ENCODE measurements at regions not wholly inside any gene's neighbourhood (a gene's known extent, or its start where the extent isn't known, plus 50 kb on each side); places are given as distances from the start of the nearest gene placed in this dataset.
"Not testable (repeated sequence)": the region's sequence is repeated elsewhere in the genome, so short reads cannot be mapped to it uniquely, and the experiment has no call there.

GRCh38 chr9:30970186-30970585 is 1414.3 kb upstream of the ACO1 start:
- no peak for DNase-seq

GRCh38 chr9:30970812-30971211 is 1413.6 kb upstream of the ACO1 start:
- no peak for DNase-seq

- DNase-seq = no peak
Observed at GRCh38 chr9:30972654-30973053, 1411.8 kb upstream of the ACO1 start.

- DNase-seq = no peak
Observed at GRCh38 chr9:30977965-30978364, 1406.5 kb upstream of the ACO1 start.

GRCh38 chr9:30982301-30982700 is 1402.1 kb upstream of the ACO1 start:
- no peak for DNase-seq

- DNase-seq = no peak
Observed at GRCh38 chr9:30995956-30996738, 1388.3 kb upstream of the ACO1 start.

GRCh38 chr9:30996761-30997160 is 1387.7 kb upstream of the ACO1 start:
- no peak for DNase-seq

- DNase-seq = no peak
Observed at GRCh38 chr9:30997291-30997690, 1387.2 kb upstream of the ACO1 start.

- DNase-seq = no peak
Observed at GRCh38 chr9:31005086-31005665, 1379.3 kb upstream of the ACO1 start.

- DNase-seq = no peak
Observed at GRCh38 chr9:31013371-31013770, 1371.1 kb upstream of the ACO1 start.

- no peak for DNase-seq
Observed at GRCh38 chr9:31023847-31024246, 1360.6 kb upstream of the ACO1 start.

- DNase-seq = no peak
Observed at GRCh38 chr9:31027678-31028077, 1356.8 kb upstream of the ACO1 start.

- DNase-seq = no peak
Observed at GRCh38 chr9:31028137-31028536, 1356.3 kb upstream of the ACO1 start.

GRCh38 chr9:31030741-31031202 is 1353.7 kb upstream of the ACO1 start:
- DNase-seq = no peak

- no peak for DNase-seq
Observed at GRCh38 chr9:31032206-31032605, 1352.2 kb upstream of the ACO1 start.

- DNase-seq = no peak
Observed at GRCh38 chr9:31034311-31034710, 1350.1 kb upstream of the ACO1 start.

- DNase-seq = no peak
Observed at GRCh38 chr9:31040564-31040963, 1343.9 kb upstream of the ACO1 start.

GRCh38 chr9:31045810-31046209 is 1338.6 kb upstream of the ACO1 start:
- DNase-seq = no peak

- not testable (repeated sequence) for DNase-seq
Observed at GRCh38 chr9:31061592-31061991, 1322.9 kb upstream of the ACO1 start.

GRCh38 chr9:31065691-31066090 is 1318.8 kb upstream of the ACO1 start:
- no peak for DNase-seq

GRCh38 chr9:31067418-31067817 is 1317.0 kb upstream of the ACO1 start:
- no peak for DNase-seq

GRCh38 chr9:31071606-31072286 is 1312.7 kb upstream of the ACO1 start:
- DNase-seq = no peak

- DNase-seq = no peak
Observed at GRCh38 chr9:31078175-31078574, 1306.3 kb upstream of the ACO1 start.

- DNase-seq = no peak
Observed at GRCh38 chr9:31084350-31084749, 1300.1 kb upstream of the ACO1 start.

All from activated CD4-positive, CD25-positive, alpha-beta regulatory T cell treated with anti-CD3 and anti-CD28 coated beads, Interleukin-2, amount 50 U/mL, for 72 hours (primary cell).